Omental fat pad (tissue), 3 donors: ENCODE measurements at regions not wholly inside any gene's neighbourhood (a gene's known extent, or its start where the extent isn't known, plus 50 kb on each side); places are given as distances from the start of the nearest gene placed in this dataset.

ENCODE experiments used
- ATAC-seq: fragments of 150-250 bp; one replicate; pipeline ENCODE4 v1.9.1; 2016; ENCODE audit warnings: mild to moderate bottlenecking, moderate library complexity; ENCODE audit not compliant: low FRiP score
- DNase-seq: peaks from one replicate; pipeline ENCODE4 v3.0.0-alpha.2; 2019; ENCODE audit warnings: low spot score
- CTCF ChIP-seq, 3 donors: fragments of 450-650 bp; IDR thresholded peaks; one replicate each; pipeline ENCODE4 v1.5.1; 2016 to 2017; ENCODE audit warnings: antibody characterized with exemption in 3 of 3, mild to moderate bottlenecking in 3 of 3, moderate library complexity in 2 of 3

GRCh38 chr18:26618135-26618534 lies 69.8 kb upstream of the KCTD1 start:
- DNase-seq (no peak), ATAC-seq (no peak)
- TF ChIP-seq CTCF (IDR thresholded peaks at IDR 0.05): no peak

GRCh38 chr18:26617151-26617554 lies 68.8 kb upstream of the KCTD1 start:
- TF ChIP-seq CTCF (IDR thresholded peaks at IDR 0.05): no peak
- DNase-seq (no peak), ATAC-seq (peak; percentile 59)

- ATAC-seq: no peak
- no peak for DNase-seq
- no peak for TF ChIP-seq CTCF (IDR thresholded peaks at IDR 0.05)
These were observed 66.0 kb upstream of the KCTD1 start for GRCh38 chr18:26614374-26614773.
